DOHH2 (cell line): ENCODE measurements at regions not wholly inside any gene's neighbourhood (a gene's known extent, or its start where the extent isn't known, plus 50 kb on each side); places are given as distances from the start of the nearest gene placed in this dataset.

ENCODE experiments used
- CTCF ChIP-seq: fragments of 200-600 bp; sonication (generic); IDR thresholded peaks from one replicate; pipeline ENCODE4 v1.5.1; 2014; ENCODE audit warnings: antibody characterized with exemption, mild to moderate bottlenecking, low read depth, low read length; ENCODE audit not compliant: poor library complexity, severe bottlenecking
- EZH2phosphoT487 ChIP-seq: fragments of 200-600 bp; sonication (generic); IDR thresholded peaks from 2 replicates; pipeline ENCODE4 v1.6.1; 2017; ENCODE audit warnings: borderline replicate concordance, mild to moderate bottlenecking, antibody characterized with exemption, low read length, moderate library complexity, mixed read lengths

GRCh38 chrX:35456891-35457290, 341.3 kb upstream of the MAGEB16 start:
- TF ChIP-seq CTCF: no peak
- no peak for TF ChIP-seq EZH2phosphoT487
